GM12892 (cell line): ENCODE measurements at regions not wholly inside any gene's neighbourhood (a gene's known extent, or its start where the extent isn't known, plus 50 kb on each side); places are given as distances from the start of the nearest gene placed in this dataset.

Experiments
- POLR2A ChIP-seq: IDR thresholded peaks from 2 replicates; pipeline ENCODE4 v1.6.1; 2011; ENCODE audit warnings: low read depth, low read length, control low read depth
- POLR2AphosphoS5 ChIP-seq: IDR thresholded peaks from 2 replicates; pipeline ENCODE4 v1.6.1; 2011; ENCODE audit warnings: low read depth, low read length, control low read depth
- TAF1 ChIP-seq: IDR thresholded peaks from 2 replicates; pipeline ENCODE4 v1.6.1; 2011; ENCODE audit warnings: low read depth, mild to moderate bottlenecking, control low read depth, low read length, borderline replicate concordance

- TF ChIP-seq TAF1 (no peak), POLR2A (no peak), POLR2AphosphoS5 (no peak)
Observed at GRCh38 chr2:188187726-188188125, 103.9 kb upstream of the GULP1 start.
